ENCODE measurements at regions not wholly inside any gene's neighbourhood (a gene's known extent, or its start where the extent isn't known, plus 50 kb on each side); places are given as distances from the start of the nearest gene placed in this dataset.

GRCh38 chr3:174618368-174619080, 240.6 kb upstream of the NAALADL2 start:
- Histone ChIP-seq H3F3A (ENCODE audit: low read depth) (no peaks in the 10 kb centered on the region), H3K4me2 (no peak overlapping the region), H3K79me2 (ENCODE audit: low read depth) (no peaks in the 10 kb centered on the region), H2AFZ (replicated peaks) (no peak overlapping the region), H3K9ac (no peak overlapping the region), H3K9me3 (ENCODE audit: low read depth) (no peaks in the 10 kb centered on the region), H4K20me1 (ENCODE audit: low read depth) (no peaks in the 10 kb centered on the region), H3K36me3 (no peaks in the 10 kb centered on the region), H3K27ac (no peak overlapping the region), H3K4me1 (no peaks in the 10 kb centered on the region), H3K27me3 (no peaks in the 10 kb centered on the region), H3K4me3 (no peak overlapping the region)
- no peaks in the 10 kb centered on the region for H3K9me3 Mint-ChIP-seq
- H3K27ac Mint-ChIP-seq = no peak overlapping the region
- TF ChIP-seq EZH2phosphoT487 (IDR thresholded peaks at IDR 0.05) (no peak), EZH2 (IDR thresholded peaks at IDR 0.05) (no peak)
- TF ChIP-seq, protein P1, sequence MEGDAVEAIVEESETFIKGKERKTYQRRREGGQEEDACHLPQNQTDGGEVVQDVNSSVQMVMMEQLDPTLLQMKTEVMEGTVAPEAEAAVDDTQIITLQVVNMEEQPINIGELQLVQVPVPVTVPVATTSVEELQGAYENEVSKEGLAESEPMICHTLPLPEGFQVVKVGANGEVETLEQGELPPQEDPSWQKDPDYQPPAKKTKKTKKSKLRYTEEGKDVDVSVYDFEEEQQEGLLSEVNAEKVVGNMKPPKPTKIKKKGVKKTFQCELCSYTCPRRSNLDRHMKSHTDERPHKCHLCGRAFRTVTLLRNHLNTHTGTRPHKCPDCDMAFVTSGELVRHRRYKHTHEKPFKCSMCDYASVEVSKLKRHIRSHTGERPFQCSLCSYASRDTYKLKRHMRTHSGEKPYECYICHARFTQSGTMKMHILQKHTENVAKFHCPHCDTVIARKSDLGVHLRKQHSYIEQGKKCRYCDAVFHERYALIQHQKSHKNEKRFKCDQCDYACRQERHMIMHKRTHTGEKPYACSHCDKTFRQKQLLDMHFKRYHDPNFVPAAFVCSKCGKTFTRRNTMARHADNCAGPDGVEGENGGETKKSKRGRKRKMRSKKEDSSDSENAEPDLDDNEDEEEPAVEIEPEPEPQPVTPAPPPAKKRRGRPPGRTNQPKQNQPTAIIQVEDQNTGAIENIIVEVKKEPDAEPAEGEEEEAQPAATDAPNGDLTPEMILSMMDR (IDR thresholded peaks at IDR 0.05) = no peak
- H3K4me3 Mint-ChIP-seq = no peak overlapping the region
- no peaks in the 10 kb centered on the region for H3K36me3 Mint-ChIP-seq
- H3K27me3 Mint-ChIP-seq (ENCODE audit: insufficient read depth, low read depth) = no peaks in the 10 kb centered on the region
- H3K4me1 Mint-ChIP-seq = peaks cover 4% of the 10 kb centered on the region
- no peak for DNase-seq (ENCODE audit: low spot score)

DNA sequence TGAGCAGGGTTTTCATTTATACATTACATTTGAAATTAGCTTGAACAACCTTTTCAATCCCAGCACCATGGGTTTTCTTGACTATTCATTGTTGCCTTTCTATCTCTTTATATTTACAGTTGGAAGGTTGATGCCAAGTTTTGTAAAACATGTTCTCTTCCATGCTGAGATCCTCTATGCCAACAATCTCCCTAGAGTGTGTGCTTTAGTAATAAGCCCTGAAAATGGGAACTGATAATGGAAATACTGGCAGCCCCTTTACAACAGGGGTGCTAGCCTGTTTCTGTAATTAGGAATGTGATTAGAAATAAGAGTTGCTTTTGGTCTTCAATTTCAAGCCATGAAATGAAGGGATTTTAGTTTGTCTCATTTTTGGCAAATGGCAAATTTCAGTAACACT, 239.9 kb upstream of the NAALADL2 start:
- Mint-ChIP-seq H3K4me3 (no peak overlapping the region), H3K4me1 (peaks cover 1% of the 10 kb centered on the region), H3K9me3 (no peaks in the 10 kb centered on the region), H3K36me3 (no peaks in the 10 kb centered on the region), H3K27ac (no peak overlapping the region), H3K27me3 (ENCODE audit: insufficient read depth, low read depth) (no peaks in the 10 kb centered on the region)
- TF ChIP-seq EZH2 (IDR thresholded peaks at IDR 0.05) (no peak), EZH2phosphoT487 (IDR thresholded peaks at IDR 0.05) (no peak)
- TF ChIP-seq, protein P1 (IDR thresholded peaks at IDR 0.05) = no peak
- no peak overlapping the region for H3K27ac ChIP-seq
- no peak overlapping the region for H3K9ac ChIP-seq
- H3K4me1 ChIP-seq = no peaks in the 10 kb centered on the region
- H3K4me3 ChIP-seq = no peak overlapping the region
- H3K9me3 ChIP-seq (ENCODE audit: low read depth) = no peaks in the 10 kb centered on the region
- H3F3A ChIP-seq (ENCODE audit: low read depth) = no peaks in the 10 kb centered on the region
- DNase-seq (ENCODE audit: low spot score) = no peak
- H3K79me2 ChIP-seq (ENCODE audit: low read depth) = no peaks in the 10 kb centered on the region
- H3K4me2 ChIP-seq = no peak overlapping the region
- no peaks in the 10 kb centered on the region for H3K27me3 ChIP-seq
- H3K36me3 ChIP-seq = no peaks in the 10 kb centered on the region
- no peaks in the 10 kb centered on the region for H4K20me1 ChIP-seq (ENCODE audit: low read depth)
- peak overlapping the region; percentile 38 for H2AFZ ChIP-seq (replicated peaks)

DNA sequence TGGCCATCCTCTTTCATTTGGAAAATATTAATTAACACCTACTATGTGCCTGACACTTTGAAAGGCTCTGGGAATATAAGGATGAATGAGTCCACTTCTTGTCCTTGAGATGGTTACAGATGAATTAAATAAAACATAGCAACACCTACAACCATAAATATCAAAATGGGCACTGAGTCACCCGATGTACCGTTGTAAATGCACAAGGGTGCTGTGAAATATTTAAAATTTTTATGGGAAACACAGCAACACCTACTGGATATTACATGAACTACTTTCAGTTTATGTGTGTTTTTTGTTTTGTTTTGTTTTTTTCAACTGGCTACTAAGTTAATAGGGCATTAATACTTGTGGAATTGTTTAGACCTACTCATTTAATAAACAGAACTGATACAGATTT, 239.0 kb upstream of the NAALADL2 start:
- Histone ChIP-seq H3K27me3 (no peaks in the 10 kb centered on the region), H3K4me3 (no peak overlapping the region), H3K9me3 (ENCODE audit: low read depth) (no peaks in the 10 kb centered on the region), H4K20me1 (ENCODE audit: low read depth) (no peaks in the 10 kb centered on the region), H3K4me2 (no peak overlapping the region), H3K9ac (no peak overlapping the region), H3F3A (ENCODE audit: low read depth) (no peaks in the 10 kb centered on the region), H3K79me2 (ENCODE audit: low read depth) (no peaks in the 10 kb centered on the region), H3K4me1 (no peaks in the 10 kb centered on the region), H2AFZ (replicated peaks) (no peak overlapping the region), H3K36me3 (no peaks in the 10 kb centered on the region), H3K27ac (no peak overlapping the region)
- no peaks in the 10 kb centered on the region for H3K4me1 Mint-ChIP-seq
- H3K27me3 Mint-ChIP-seq (ENCODE audit: insufficient read depth, low read depth) = no peaks in the 10 kb centered on the region
- TF ChIP-seq, protein P1 (IDR thresholded peaks at IDR 0.05) = peak; percentile 45
- no peak for TF ChIP-seq EZH2phosphoT487 (IDR thresholded peaks at IDR 0.05)
- H3K9me3 Mint-ChIP-seq = no peaks in the 10 kb centered on the region
- DNase-seq (ENCODE audit: low spot score) = no peak
- no peaks in the 10 kb centered on the region for H3K36me3 Mint-ChIP-seq
- no peak overlapping the region for H3K4me3 Mint-ChIP-seq
- H3K27ac Mint-ChIP-seq = no peak overlapping the region
